Stimulated activated CD4-positive, alpha-beta T cell treated with anti-CD3 and anti-CD28 coated beads, Interleukin-1b, Interleukin-23, amount 100 ng/mL, for 24 hours (primary cell): ENCODE measurements at regions not wholly inside any gene's neighbourhood (a gene's known extent, or its start where the extent isn't known, plus 50 kb on each side); places are given as distances from the start of the nearest gene placed in this dataset.

Experiments
- DNase-seq, 4 experiments: peaks; one replicate each; pipeline ENCODE4 v3.0.0-alpha.2; 2020; ENCODE audit warnings: low read depth in 4 of 4, low spot score in 1 of 4

DNA sequence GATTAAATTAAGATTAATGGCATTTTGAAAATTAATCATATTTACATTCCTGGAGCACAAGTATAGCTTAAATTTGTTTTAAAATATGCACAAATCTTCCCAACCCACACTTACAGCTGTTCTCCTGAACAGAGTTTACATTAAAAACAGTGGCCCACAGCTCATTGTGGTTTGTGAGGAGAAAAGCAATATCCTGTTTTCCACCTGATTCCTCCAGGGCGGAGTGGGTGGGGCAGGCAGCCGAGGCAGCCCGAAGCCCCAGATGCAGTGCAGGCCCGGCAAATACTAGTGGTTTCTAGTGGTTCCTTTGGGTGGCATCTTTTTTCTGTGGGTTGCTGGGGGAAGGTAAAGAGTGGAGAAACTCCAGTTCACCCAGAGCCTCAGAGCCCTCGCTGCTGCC, 280.8 kb downstream of the ARHGAP12 start:
- no peak for DNase-seq

DNA sequence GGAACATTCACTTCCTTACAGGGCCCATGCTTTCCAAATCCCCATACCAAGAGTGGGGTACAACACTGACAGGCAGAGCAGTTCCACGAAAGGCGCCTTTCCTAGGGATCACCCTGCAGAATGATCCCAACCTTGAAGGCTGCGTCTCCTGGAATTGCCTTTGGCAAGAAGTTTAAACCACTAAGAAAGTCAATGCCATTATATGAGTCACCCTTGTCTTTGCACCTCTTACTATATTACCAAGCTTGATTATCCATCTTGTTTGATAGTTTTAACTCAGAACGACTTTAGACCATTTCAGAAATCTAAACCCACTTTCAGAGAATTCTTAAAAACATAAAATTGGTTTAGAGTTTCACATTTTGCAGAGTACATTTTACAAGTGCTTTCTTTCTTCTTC, 282.1 kb downstream of the ARHGAP12 start:
- DNase-seq = no peak

DNA sequence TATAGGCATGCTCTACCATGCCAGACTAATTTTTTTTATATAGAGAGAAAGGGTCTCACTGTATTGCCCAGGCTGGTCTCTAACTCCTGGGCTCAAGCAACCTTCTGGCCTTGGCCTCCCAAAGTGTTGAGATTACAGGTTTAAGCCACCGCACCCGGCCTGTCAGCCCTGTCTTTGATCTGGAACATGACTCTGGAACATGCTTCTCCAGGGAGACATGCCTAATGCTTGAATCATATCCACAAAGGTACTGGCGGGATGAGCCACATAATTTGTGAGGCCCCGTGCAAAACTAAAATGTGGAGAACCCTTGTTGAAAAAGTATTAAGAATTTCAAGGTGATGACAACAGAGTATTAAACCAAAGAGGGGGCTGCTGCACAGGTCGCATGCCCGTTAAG, 282.8 kb downstream of the ARHGAP12 start:
- no peak for DNase-seq

DNA sequence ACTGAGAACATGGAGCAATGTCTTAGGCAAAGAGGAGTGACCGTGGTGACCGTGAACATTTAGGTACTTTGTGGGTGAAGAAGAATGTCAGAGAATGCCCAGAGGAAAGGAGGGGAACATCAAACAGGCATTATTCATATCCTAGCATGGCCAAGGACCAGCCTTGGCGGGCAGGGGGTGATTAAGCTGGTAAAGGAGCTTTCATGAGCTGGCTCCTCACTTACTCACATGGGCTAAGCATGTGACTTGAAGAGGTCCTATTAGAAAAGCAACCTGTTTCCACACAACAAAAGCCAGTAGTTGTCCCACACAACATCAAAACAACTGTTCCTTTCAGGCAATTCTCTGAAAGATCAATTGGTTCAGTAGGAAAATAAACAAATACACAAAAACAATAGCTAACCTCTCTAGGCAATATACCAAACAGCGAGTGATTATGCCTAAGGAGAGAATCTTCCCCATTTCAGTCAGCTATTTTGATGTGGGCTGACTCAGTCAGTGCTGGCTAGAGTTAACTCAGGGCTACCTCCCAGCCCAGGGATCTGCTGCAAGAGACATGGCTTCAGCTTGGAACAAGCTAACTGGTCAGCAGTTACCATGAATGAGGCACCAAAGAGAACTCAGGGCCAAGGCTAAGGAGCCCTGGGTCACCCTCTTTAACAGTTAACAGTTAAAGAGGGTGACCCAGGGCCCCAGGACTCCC, 283.5 kb downstream of the ARHGAP12 start:
- DNase-seq = no peak

DNA sequence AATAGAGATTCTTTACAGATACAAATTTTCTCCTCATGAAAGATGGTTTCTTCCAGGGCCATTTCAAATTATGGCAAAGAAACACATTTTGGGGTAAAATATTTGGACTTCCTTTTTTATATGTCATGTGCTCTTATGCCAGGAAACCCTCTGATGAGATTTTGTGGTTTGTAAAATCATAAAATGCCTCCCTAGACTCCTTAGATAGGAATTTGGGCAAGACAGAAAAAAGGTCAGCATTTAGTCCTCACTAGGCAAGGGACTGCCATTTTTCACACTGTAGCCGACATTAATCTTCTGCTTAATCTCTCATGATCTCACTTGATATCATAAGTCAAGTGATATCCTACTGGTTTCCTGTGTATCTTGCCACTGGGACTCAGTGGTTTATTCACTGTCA, 286.4 kb downstream of the ARHGAP12 start:
- DNase-seq = no peak

DNA sequence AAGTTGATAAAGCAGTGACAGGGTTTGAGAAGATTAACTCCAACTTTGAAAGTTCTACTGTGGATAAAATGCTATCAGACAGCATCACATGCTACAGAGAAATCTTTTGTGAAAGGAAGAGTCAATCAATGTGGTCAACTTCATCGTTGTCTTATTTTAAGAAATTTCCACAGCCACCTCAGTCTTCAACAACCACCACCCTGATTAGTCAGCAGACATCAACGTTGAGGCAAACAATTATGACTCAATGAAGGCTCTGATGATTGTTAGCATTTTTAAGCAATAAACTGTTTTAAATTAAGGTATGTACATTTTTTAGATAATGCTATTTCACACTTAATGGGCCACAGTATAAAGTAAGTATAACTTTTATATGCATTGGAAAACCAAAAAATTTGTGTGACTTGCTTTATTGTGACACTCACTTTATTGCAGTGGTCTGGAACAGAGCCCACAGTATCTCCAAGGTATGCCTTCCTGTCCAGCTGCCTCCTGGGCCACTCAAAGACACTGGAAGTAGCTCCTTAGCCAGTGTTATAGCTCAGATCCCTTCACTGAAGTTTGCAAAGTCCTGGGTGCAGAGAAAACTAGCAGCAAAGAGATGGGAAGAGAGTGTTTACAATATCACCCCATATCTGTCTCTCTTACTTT, 293.1 kb downstream of the ARHGAP12 start:
- no peak for DNase-seq

DNA sequence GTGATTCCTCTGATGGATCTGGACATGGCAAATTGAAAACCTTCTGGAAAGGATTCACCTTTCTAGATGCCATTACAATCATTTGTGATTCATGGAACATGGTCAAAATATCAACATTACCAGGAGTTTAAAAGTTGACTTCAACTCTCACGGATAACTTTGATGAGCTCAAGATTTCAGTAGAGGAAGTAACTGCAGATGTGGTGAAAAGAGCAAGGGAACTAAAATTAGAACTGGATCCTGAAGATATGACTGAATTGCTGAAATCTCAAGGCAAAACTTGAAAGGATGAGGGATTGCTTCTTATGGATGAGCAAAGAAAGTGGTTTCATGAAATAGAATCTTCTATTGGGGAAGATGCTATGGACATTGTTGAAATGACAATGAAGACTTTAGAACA, 293.6 kb downstream of the ARHGAP12 start:
- DNase-seq = no peak

DNA sequence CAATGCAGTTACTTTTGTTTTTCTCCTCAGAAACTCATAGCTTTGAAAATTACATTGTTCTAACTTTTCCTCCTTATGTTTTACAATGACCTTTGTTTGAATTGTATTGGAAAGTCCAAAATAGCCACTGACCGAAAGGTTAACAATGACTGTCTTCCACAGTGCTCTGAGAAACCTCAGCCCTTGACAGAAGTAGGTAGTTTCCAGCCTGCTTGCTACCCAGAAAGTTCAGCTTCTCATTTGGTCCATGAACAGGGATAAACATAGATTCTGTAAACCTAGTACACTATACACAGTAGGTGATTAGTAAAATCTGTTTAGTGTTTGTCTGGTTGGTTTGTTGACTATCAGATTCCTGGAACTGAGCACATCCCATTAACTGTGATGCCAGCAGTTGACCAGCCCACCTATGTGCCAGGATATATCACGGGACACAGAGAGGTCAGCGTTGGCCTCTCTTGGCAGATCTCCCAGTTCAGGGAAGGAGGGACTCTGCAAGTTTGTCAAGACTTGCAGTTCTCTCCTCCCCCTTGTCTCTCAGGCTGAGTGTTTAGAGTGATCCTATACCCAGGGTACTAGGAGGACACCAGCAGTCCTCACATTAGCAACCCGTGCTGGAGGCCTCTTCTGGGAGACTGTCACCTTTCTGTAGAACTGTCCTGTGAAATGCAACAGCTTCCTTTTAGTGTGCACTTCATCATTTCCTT, 297.6 kb downstream of the ARHGAP12 start:
- DNase-seq = no peak

DNA sequence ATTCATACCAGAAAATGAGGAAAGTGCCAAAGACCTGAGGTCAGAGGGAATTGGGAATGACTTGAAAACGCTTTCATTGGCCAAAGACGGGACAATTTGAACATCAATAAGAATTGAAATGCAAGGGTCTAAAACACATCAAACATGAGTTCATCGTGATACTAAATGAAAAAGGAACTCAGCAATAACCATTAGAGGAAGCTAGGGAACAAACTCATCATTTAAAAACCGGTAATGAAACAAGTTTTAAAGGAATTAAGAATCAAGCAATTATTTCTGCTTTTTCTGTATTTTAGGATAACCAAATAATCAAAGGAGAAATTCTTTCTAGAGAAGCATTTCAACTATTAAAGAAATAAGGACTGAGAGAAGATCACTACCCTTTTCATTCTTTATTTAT, 303.1 kb downstream of the ARHGAP12 start:
- DNase-seq = no peak

DNA sequence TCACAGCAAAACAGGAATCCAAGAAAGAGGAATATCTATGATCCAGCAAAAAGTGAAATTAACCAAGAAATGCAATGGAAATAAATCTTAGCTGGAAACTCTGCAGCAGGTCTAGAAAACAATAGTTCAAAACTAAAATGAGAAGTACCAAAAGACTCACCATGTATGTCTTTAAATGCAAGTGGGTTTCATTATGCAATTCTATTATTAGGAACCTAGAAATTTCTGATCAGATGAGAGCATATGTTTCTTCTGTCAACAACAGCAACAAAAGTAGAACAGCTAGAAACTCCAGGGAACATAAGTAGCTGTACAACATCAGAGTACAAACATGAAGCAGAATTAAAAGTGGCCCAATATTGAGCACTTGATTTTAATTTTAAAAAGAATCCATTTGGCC, 304.0 kb downstream of the ARHGAP12 start:
- no peak for DNase-seq

DNA sequence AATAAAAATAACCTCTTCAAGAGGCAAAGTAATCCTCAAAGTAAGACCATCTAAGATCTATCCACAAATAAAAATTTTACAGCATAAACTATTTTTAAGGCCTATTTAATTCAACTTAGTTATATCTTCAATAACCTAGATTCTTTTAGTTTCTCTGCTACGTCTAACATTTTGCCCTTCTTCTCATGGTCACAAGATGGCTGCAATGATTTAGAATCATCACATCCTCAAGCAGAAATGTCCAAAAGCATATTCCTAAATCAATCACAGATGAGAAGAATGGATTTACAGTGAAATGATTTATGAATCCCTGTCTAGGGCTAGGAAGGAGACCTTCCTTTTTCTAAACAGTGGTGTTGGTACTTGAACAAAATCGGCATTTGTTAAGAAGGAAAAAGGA, 304.7 kb downstream of the ARHGAP12 start:
- no peak for DNase-seq

DNA sequence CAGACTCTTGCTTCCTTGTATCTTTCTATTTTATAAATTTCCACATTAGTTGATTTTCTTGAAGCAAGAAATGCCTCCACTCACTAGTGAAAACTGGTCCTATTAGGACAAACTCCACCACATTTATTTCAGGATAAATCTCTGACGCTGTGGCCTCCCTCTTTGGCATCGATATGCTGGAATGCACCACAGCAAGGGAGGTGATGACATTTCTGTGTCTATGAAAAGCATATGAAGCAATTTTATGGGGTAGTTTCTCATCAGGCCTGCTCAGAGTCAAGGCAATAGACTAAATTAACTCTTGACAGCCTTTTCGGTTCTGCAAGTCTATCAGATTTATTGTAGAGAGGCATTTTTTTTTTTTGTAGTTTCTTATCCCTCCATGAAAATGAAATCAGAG, 304.4 kb downstream of the ZEB1 start:
- DNase-seq = no peak

DNA sequence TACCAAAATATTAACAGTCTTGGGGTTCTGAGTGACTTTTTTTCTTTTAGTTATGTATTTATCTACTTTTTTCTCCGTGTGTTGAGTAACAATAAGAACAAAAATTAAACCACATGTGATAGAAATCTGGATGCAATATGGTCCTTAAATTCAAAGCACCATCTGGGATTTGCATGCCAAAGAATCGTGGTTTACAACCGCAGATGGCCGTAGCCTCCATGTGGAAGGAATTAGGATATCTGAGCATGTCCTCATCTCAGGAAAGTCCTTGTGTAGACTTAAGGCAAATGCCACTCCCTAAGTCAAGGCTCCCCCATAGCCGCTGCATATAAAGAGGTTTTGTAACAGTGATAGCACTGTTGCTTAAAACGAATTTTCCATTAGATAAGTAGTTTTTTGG, 304.0 kb downstream of the ZEB1 start:
- DNase-seq = no peak

DNA sequence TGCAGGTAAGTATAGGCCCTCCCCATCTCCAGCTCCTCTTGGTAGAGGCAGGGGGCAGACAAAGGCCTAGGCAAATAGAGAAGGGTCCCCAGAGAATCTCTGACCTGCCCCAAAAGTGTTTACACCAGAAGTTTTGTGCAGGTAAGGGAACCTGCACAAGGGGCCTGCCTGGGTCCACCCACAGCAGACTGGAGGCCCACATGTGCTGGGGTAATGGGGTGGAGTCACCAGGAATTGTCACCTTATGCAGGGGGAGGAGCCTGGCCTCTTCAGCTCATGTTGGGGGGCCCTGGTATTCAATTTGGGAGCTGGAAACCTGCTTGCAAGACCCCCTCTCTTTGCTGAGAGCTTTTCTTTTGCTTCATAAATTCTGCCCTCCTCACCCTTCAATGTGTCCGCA, 302.7 kb downstream of the ZEB1 start:
- DNase-seq = no peak

DNA sequence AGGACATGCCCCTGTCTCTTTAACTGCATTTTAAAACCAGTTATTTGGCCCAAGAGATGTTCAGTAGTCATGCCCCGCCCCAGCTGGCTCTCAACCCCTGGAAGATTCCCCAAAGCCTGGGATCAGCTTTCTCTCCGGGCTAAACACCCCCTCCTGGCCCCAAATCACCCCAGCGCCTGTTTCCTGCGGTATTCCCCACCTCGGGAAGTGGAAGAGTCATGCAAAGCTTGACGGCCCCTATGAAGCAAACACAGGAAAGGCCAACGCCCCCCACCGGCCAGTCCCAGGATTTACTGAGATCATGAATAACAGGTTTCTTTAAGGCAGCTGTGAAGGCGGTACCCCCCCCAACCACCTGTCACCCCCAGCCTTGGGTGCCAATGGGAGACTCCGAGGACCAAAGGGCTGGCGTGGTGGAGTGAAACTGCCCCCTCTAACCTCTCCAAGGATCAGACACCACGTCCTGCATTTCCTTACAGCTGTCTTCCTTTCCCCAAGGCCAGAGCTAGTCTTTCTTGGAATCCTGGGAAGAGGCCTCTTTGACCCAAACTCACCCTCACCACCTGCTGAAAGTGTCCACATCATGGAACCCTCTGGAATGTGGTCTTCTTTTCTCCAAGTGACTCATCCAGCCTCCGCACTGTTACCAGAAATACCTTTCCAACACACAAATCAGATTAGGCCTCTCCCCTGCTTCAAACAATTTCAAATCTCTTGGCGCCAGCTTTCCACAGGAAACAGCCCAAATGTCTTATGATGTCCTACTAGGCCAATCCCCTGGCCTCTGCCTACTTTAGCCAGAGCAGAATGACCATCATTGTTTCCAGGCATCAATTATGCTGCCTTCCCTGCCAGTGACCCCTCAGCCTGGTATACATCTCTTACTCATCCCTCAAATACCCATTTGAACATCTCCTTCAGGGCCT, 301.5 kb downstream of the ZEB1 start:
- DNase-seq = no peak

DNA sequence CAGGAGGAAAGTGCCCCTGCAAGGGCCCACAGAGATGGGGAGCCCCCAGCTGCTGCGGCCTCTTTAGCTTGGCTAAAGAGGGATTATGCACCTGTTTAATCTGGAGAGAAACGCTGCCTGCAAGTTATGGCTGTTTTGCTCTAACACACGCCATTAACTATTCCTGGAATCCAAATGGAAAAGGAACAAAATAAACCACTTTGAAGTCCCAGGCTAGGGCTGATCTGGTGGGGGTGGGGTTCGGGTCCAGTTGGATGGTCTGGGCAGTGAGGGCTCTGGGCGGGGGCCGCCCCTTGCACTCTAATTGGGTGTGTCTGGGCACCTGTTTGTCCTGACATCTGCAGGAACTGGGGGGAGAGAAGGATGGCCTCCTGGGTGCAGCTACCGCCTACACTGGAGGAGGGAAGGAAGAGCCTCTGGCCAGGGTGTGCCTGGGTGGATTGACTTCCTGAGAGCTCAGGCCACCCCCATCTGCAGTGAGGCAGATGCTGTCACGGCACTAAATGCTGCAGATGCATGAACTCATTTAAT, 300.6 kb downstream of the ZEB1 start:
- DNase-seq = no peak

DNA sequence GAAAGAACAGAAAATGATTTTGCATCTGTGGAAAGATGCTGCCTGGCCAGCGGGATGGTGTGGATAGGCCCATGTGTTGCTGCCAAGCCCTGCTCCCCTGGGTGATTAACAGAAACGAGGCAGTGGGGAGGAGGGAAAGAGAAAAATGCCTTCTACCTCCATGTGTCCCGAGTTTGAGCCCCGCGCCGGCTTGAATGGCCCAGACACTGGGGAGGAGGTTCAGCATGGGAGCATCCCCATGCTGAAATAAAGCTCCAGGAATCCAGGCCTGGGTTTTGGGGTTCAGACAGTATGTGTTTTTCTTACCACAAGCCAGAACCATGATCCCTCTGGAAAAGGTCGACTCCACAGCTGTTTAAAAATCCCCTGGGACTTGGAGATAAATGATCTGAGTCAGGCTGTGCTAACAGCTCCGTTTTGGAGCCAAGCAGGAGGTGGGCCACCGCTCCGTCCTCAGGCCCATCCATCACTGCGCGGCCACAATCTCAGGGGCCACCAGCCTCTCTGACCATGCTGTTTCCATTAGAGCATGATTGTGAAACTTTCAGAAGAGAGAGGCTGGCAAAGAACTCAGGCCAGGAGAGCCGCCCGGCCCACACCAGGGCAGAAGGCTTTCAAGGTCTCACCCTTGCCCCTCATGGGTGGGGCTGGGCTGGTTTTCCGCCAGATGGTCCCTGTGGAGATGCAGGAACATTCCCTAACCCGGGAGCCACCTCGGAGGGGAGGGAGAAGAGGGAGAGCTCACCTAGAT, 299.7 kb downstream of the ZEB1 start:
- DNase-seq = no peak

DNA sequence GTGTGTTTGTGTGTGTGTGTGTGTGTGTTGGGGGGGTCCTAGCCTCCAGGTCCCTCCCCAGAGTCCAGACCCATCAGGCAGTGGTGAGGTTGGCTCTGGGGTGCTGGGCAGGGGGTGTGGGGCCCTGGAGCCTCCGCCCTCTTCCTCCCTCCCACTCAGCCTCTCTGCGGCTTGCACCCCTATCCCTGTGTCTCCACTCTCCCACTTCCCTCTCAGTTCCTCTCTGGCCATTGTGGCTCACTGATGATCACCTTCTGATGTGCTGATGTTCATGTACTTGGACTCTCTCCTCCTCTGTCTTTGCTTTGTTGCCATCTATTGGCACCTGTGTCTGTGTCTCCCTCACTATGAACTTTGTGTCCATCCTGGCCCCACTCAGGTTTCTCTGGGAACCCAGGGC, 298.7 kb downstream of the ZEB1 start:
- no peak for DNase-seq

DNA sequence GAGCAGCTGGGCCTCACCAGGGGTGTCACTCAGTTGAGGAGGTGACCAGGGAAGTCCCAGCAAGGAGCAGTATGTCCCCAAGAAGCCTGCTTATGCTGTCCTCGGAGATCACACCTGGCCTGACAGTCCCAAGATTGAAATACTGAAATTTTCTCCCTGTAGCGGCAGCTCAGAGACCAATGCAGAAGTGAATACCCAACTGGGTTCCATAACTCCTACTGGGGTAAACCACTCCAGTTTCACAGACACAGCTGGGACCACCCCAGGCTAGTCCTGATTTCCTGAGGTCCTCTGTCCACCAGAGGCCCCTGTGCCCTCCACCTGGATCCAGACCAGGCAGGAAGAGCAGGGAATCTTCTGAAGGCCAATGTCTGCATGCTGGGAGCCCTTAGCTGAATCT, 298.1 kb downstream of the ZEB1 start:
- DNase-seq = no peak

DNA sequence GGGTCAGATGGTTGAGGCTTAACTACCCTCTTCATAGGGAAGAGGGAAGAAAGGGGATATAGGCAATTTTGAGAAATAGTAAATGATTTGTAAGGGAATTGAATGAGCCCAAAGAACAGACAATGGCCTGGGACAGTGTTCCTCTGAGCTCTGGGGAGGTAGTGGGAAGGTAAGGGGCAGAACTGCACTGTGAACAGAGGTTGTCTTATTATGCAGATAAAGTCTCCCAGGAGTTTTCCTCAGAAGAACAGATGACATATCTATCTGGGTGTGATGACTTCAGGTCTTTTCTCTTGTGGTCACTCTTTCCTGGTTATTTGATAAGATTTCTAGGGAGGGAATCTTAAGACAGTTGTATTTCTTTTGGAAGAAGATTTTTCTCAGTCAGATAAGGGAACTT, 296.1 kb downstream of the ZEB1 start:
- no peak for DNase-seq

DNA sequence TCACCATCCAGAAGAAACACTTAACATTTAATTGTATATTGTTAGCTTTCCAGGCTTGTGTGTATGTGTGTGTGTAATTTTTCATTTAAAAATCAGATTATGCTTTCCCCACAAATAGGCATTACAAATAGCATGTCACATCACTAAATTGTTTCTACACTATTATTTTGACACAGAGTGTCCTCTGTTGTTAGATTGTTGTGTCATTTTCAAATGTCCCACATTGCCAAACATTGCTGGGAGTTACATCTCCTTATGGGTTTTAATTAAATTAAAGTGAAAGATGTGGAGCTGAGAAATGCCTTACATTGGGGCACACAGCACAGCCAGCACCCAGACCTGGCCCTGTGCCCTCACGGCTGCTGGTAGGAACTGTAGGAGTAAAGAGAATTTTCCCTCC, 295.6 kb downstream of the ZEB1 start:
- DNase-seq = no peak
